GM19351 (cell line): ENCODE measurements at regions not wholly inside any gene's neighbourhood (a gene's known extent, or its start where the extent isn't known, plus 50 kb on each side); places are given as distances from the start of the nearest gene placed in this dataset.

ENCODE experiments used
- ATAC-seq: cut with Tn5 transposase; IDR thresholded peaks from one replicate; pipeline ENCODE4 v1.9.1; 2021; ENCODE audit warnings: mild to moderate bottlenecking, moderate library complexity; ENCODE audit not compliant: unreplicated experiment

DNA sequence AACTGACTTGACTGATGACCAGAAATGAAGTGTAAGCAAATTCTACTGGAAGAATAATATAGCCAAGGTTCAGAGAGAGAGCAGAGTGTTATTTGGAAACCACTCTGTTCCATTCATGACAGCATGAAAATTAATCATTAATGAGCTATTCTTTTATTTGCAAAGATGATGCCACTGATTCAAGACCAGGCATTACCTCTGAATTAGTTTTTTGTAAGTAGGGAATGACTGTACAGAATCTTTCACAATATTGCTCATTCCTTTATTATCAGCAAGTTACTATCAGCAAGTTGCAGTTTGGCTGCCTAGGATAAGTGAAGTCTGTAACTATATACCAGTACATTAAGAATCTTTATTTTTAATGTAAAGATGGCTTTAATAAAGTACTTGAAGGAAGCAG lies 75.1 kb upstream of the RGMB start:
- no peak for ATAC-seq

DNA sequence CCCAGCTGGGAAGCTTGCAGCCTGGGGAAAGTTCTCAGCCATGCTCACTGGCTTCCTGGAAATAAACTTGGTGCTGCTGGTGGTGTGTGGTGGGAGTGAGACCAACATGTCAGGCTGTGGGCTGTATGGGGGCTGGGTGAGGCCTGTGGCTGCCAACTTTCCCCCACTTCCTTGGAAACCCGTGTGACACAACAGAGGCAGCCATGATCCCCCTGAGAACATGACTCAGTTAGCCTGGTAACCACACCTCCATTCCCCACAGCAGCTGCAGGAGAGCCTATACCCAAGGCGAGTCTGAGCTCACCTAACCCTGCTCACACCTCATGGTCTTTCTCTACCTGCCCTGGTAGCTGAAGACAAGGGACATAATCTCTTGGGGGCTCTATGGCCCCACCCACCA lies 72.7 kb upstream of the RGMB start:
- no peak for ATAC-seq

DNA sequence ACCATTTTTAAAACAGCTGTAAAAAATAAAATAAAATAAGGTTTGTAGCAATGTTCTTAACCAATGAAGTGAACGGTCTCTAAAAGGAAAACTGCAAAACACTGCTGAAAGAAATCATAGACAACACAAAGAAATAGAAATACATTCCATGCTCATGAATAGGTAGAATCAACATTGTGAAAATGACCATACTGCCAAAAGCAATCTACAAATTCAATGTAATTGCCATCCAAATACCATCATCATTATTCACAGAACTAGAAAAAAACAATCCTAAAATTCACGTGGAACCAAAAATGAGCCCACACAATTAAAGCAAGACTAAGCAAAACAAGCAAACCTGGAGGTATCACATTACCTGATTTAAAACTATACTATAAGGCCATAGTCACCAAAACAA lies 67.6 kb upstream of the RGMB start:
- no peak for ATAC-seq

DNA sequence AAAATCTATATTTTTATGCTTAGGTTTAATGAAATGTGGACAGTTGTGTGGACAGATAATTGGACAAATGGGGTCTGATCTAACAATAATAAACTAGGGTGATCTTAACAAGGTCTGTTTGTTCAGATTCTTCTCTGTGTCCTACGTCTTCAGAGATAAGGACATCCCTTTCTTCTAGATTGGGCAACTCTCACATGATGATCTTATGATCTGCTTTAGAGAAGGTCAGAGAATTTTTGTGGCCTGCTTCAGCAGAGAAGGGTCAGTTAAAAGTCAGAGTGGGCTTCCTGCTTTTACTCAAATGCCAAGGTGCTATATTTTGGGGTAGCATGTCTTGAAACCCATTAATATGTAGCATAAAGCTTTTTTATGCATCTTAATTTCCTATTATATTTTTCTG lies 63.8 kb upstream of the RGMB start:
- ATAC-seq: no peak

DNA sequence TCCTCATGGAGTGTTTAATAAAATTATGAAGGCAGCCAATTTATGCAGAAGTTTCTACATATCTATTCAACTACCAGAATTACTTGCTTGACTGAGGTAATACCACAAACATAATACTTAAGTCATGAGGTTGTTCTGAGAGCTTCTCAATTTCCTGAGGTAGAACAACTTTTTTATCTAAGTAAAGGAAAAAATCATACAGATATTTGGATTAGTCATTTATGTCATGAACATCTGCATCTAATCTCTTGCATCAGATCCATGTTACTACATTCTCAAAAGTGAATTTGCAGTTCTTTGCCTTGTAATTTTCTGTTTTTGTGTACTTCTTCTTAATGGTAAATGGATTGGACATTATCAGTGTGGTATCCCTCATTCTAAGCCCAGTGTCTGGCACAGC lies 60.4 kb upstream of the RGMB start:
- ATAC-seq: no peak

DNA sequence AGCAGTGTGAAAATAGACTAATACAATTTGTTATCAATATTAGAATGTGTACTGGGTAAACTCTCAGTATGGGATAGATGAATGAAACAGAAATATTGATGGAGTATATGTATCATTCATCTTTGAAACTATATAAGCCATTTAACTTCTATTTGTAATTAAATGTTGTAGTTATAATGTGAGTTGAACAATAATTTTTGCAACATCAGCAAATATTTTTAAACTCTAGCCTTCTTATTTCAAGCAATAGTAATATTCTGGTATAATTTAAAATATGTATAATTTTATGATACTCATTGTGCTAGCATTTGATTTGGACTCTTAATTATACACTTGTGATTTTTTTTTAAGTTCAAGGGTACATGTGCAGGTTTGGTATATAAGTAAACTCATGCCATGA lies 59.6 kb upstream of the RGMB start:
- no peak for ATAC-seq

DNA sequence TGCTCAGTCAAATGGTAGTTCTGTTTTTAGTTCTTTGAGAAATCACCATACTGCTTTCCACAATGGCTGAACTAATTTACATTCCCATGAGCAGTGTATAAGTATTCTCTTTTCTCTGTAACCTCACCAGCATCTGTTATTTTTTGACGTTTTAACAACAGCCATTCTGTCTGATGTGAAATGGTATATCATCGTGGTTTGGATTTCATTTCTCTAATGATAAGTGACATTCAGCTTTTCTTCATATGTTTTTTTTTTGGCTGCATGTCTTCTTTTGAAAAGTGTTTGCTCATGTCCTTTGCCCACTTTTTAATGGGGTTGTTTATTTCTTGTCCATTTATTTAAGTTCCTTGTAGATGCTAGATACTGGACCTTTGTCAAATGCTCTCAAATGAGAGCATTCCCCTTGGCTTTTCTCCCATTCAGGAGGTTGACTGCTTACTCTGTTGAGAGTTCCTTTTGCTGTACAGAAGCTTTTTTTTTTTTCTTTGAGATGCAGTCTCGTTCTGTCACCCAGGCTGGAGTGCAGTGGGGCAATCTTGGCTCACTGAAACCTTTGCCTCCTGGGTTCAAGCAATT lies 58.7 kb upstream of the RGMB start:
- ATAC-seq: no peak

DNA sequence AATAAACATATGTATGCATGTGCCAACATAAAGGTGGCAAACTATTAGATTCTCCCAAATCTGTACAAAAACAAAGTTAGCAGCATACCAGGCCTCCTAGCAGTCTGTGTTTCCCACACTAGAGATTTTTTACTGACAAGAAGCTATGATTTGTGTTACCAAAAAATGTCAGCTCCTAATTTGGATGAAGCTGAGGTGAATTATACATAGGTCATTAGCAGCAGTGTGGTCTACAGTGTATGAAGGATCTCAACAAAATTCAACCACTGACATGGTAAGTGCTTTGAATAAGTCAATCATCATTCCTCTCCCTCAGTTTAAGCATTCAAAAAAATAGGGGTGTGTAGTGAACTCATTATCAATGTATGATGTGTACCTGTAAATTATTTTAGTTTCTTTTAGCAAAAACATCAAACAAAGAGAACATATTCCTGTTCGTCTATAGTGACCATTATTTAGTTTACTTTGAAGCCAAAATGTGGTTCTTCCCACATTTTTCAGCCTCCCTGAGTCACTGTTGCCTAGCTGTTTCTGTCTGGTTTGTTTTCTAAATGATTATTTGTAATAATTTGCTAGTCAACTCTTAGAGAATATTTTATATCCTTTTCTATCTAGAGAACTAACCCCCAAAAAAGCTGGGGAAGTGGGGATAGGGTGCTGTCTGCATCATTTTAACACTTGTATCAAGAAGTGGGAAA lies 52.1 kb upstream of the RGMB start:
- no peak for ATAC-seq

DNA sequence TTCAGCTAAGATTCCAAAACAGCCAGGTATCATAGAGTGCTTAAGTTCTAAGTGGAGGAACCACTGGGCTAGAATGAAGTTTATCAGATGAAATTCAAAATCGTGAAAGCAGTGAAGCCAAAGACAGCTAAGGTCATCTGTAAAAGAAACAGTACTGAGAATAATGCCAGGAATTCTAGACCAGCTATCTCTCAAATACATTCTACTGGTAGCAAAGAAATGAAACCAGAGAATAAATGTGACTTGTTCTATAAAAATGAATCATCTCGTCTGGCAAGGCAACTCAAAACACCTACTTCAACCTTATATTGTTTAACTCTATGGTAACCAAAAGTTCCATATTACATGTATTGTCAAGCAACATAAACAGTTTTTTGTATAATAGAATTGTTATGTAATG lies 51.3 kb upstream of the RGMB start:
- ATAC-seq: no peak

DNA sequence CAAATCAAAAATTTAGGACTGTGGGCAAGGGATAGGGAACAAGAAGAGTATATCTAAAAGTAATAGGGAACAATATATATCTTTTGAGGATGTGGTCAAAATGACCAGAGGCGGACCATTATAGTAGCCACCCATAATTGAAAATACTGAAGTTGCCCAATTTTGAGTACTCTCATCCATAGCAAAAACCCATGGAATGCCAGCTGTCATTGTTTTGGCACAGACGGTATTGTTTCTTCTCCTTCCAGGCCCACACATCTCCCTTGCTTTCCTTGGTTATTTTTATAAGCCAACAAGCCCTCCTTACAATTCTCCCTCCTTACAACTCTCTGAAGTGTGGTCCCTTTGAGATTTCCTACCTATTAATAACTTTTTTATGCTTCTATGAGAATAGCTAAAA lies 50.4 kb upstream of the RGMB start:
- ATAC-seq: no peak
